ENCODE measurements at regions not wholly inside any gene's neighbourhood (a gene's known extent, or its start where the extent isn't known, plus 50 kb on each side); places are given as distances from the start of the nearest gene placed in this dataset.

DNA sequence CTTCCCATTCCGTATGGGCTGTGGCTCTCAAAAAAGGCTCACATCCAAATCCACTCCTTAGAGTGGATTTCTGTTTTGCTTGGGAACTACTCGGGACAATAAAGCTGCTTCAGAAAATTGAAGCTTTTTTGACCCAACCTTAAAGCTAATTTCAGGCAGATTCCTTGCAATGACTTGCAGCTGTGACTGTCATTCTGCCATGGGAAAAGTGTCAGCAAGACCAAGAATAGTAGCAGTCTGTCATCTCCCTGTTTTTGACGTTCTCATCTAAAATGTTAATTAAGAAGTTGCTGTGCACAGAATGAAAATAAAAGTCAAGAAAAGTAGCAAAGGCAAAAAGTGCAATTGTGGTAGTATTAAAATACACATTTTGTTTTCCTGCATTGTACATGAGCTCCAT lies 304.7 kb downstream of the COG6 start:
- TF ChIP-seq, protein P1, sequence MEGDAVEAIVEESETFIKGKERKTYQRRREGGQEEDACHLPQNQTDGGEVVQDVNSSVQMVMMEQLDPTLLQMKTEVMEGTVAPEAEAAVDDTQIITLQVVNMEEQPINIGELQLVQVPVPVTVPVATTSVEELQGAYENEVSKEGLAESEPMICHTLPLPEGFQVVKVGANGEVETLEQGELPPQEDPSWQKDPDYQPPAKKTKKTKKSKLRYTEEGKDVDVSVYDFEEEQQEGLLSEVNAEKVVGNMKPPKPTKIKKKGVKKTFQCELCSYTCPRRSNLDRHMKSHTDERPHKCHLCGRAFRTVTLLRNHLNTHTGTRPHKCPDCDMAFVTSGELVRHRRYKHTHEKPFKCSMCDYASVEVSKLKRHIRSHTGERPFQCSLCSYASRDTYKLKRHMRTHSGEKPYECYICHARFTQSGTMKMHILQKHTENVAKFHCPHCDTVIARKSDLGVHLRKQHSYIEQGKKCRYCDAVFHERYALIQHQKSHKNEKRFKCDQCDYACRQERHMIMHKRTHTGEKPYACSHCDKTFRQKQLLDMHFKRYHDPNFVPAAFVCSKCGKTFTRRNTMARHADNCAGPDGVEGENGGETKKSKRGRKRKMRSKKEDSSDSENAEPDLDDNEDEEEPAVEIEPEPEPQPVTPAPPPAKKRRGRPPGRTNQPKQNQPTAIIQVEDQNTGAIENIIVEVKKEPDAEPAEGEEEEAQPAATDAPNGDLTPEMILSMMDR (IDR thresholded peaks at IDR 0.05; ENCODE audit: insufficient read depth, low read length, poor library complexity, severe bottlenecking): no peak
- no peak overlapping the region for H3K4me3 ChIP-seq (ENCODE audit: low read depth, low read length)
- H3K36me3 ChIP-seq (ENCODE audit: control insufficient read depth, insufficient read depth, low read length): no peaks in the 10 kb centered on the region
- no peaks in the 10 kb centered on the region for H3K27me3 ChIP-seq (ENCODE audit: control insufficient read depth, insufficient read depth, low read length)
- no peak for DNase-seq (ENCODE audit: low read depth)

DNA sequence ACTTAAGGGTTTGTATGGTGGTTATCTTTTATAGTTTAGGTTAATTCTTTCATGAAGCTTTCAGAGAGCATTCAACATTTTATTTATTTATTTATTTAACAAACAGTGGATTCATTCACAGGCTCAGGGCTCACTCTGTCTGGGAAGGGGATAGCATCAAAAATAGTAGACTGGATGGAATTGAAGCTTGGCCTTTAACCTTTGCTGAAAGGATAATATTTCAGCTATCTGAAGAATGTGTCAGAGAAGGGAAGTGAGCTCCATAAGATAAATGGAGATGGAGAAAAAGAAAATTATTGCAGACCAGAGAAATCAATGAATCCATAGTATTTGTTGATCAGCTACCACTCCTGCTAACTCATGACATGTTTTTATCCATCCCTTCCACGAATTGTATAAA lies 305.6 kb downstream of the COG6 start:
- TF ChIP-seq, protein P1 (IDR thresholded peaks at IDR 0.05; ENCODE audit: insufficient read depth, low read length, poor library complexity, severe bottlenecking): no peak
- H3K27me3 ChIP-seq (ENCODE audit: control insufficient read depth, insufficient read depth, low read length): no peaks in the 10 kb centered on the region
- no peak overlapping the region for H3K4me3 ChIP-seq (ENCODE audit: low read depth, low read length)

DNA sequence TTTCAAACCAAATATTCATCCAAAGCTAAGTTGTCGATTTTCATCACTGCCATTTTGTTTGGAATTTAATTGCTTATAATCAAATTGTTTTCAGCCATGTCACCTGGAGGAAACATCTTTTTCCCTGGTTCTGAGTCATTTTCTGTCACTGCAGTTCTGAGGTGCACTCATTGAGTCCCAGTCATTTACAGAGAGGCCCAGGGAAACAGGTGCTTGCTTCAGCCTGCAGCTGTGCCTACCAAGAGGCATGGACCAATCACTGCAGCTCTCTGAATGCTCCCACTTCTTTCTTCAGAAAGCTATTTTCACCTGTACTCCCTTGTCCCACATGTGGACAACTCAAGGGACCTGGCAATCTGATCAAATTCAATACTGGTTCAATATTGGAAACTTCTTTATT lies 308.1 kb downstream of the COG6 start:
- no peak overlapping the region for H3K4me3 ChIP-seq (ENCODE audit: low read depth, low read length)
- H3K27me3 ChIP-seq (ENCODE audit: control insufficient read depth, insufficient read depth, low read length): no peaks in the 10 kb centered on the region
- TF ChIP-seq, protein P1 (IDR thresholded peaks at IDR 0.05; ENCODE audit: insufficient read depth, low read length, poor library complexity, severe bottlenecking): no peak
- no peak for DNase-seq (ENCODE audit: low read depth)
- H3K36me3 ChIP-seq (ENCODE audit: control insufficient read depth, insufficient read depth, low read length): no peaks in the 10 kb centered on the region

More for the DNA sequence above, 305.6 kb downstream of the COG6 start:
- no peak for DNase-seq (ENCODE audit: low read depth)
- H3K36me3 ChIP-seq (ENCODE audit: control insufficient read depth, insufficient read depth, low read length): no peaks in the 10 kb centered on the region

DNA sequence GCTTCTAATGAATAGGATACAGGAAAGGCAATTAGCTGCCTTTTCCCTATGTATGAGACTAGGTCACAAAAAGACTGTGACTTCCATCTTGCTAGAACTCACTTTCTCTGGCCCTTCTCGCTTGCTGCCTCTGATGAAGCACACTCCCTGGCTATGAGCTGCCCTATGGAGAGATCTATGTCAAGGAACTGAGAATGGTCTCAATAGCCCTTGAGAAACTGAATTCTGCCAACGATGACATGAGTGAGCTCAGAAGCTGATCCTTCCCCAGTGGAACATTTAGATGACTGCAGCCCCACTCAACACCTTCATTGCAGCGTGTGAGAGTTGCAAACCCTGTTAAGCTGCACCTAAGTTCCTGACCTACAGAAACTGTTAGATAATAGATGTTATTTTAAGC lies 309.8 kb downstream of the COG6 start:
- TF ChIP-seq, protein P1 (IDR thresholded peaks at IDR 0.05; ENCODE audit: insufficient read depth, low read length, poor library complexity, severe bottlenecking): no peak
- no peaks in the 10 kb centered on the region for H3K27me3 ChIP-seq (ENCODE audit: control insufficient read depth, insufficient read depth, low read length)
- no peak for DNase-seq (ENCODE audit: low read depth)
- no peaks in the 10 kb centered on the region for H3K36me3 ChIP-seq (ENCODE audit: control insufficient read depth, insufficient read depth, low read length)
- no peak overlapping the region for H3K4me3 ChIP-seq (ENCODE audit: low read depth, low read length)

DNA sequence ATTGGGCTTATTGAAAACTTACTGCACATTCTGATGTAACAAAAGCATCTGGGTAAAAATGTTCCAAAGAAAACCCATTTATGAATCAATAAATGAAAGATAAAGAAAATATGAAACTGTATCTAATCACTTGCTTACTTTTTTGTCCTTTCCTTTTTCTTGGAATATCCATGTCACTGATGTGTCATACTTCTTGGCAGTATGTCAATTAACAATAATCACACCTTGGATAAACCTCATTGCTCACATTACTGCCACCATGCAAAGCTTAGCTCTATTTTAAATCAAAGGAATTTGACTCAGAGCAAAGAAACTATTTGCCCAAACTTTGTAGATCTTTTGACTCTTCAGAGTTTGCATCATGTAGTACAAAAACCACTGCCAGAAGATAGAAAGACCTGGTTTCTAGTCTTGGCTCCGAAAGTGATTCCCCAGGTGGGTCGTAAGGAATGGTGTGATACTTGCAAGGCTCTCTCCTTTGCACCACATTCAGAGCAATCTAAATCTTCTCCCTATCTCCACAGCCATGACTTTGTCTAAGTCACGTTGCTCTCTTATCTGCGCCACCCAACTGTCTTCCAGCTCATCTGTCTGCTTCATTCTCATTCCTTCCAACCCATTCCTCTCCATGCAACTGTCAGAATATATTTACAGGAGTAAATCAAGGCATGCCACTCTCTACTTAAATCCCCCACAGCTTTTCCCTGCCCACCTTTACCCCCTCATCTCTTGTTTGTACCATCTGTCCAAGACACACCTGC lies 311.9 kb downstream of the COG6 start:
- no peak for DNase-seq (ENCODE audit: low read depth)
- TF ChIP-seq, protein P1 (IDR thresholded peaks at IDR 0.05; ENCODE audit: insufficient read depth, low read length, poor library complexity, severe bottlenecking): no peak
- Histone ChIP-seq H3K27me3 (ENCODE audit: control insufficient read depth, insufficient read depth, low read length) (no peaks in the 10 kb centered on the region), H3K4me3 (ENCODE audit: low read depth, low read length) (no peak overlapping the region), H3K36me3 (ENCODE audit: control insufficient read depth, insufficient read depth, low read length) (no peaks in the 10 kb centered on the region)

All from kidney epithelial cell (primary cell).